SK-N-SH (cell line): ENCODE measurements at regions not wholly inside any gene's neighbourhood (a gene's known extent, or its start where the extent isn't known, plus 50 kb on each side); places are given as distances from the start of the nearest gene placed in this dataset.

ENCODE experiments used
- CTCF ChIA-PET: fragments of 300-600, 350-600 bp; formaldehyde crosslinking; extraction: SDS; loops from one replicate; lab custom pipeline; 2021; lab: Yijun Ruan, JAX
- POLR2A ChIA-PET: fragments of 350-600 bp; sonication (Branson Sonifier 250); formaldehyde crosslinking; extraction: SDS; loops from one replicate; lab custom pipeline; 2020; ENCODE audit warnings: antibody characterized with exemption, inconsistent platforms; lab: Yijun Ruan, JAX
- DNase-seq: peaks from one replicate; pipeline ENCODE4 v3.0.0; 2012
- H2AFZ ChIP-seq: fragments of 200-600 bp; sonication (generic); 2 replicates; pipeline ENCODE4 v1.8.1; 2016; ENCODE audit warnings: antibody characterized with exemption, mild to moderate bottlenecking, low read depth
- H3F3A ChIP-seq: fragments of 200-600 bp; sonication (generic); replicated peaks from 2 replicates; pipeline ENCODE3; 2016; ENCODE audit warnings: antibody characterized with exemption, mild to moderate bottlenecking; ENCODE audit not compliant: insufficient read depth
- H3K27ac ChIP-seq, 2 experiments: fragments of 200-500 bp in 1 of 2; fragments of 200-600 bp in 1 of 2; sonication (Bioruptor generic) in 1 of 2; sonication (generic), shearing (Covaris generic) in 1 of 2; 2 replicates each; pipeline versions ENCODE4 v1.5.1 to v1.6.1; 2014 to 2016; ENCODE audit warnings: low read depth in 2 of 2, inconsistent platforms in 1 of 2, low read length in 1 of 2, mild to moderate bottlenecking in 1 of 2, mixed read lengths in 1 of 2
- H3K27me3 ChIP-seq: fragments of 200-600 bp; sonication (generic), shearing (Covaris generic); 2 replicates; pipeline ENCODE4 v1.6.1; 2016; ENCODE audit warnings: mixed run types; ENCODE audit not compliant: insufficient read depth
- H3K36me3 ChIP-seq, 2 experiments: fragments of 200-500 bp in 1 of 2; fragments of 200-600 bp in 1 of 2; sonication (Bioruptor generic) in 1 of 2; sonication (generic) in 1 of 2; replicated peaks in 1 of 2; 2 replicates each; pipeline versions ENCODE3 to v1.5.1; 2014 to 2016; ENCODE audit warnings: low read length in 1 of 2, mild to moderate bottlenecking in 1 of 2; ENCODE audit not compliant: insufficient read depth in 2 of 2, control insufficient read depth in 1 of 2
- H3K4me1 ChIP-seq, 2 experiments: fragments of 200-500 bp in 1 of 2; fragments of 200-600 bp in 1 of 2; sonication (Bioruptor generic) in 1 of 2; sonication (generic), shearing (Covaris generic) in 1 of 2; 2 replicates each; pipeline versions ENCODE4 v1.5.1 to v1.6.1; 2014 to 2016; ENCODE audit warnings: low read depth in 1 of 2, low read length in 1 of 2, mixed run types in 1 of 2; ENCODE audit not compliant: insufficient read depth in 2 of 2, control insufficient read depth in 1 of 2
- H3K4me2 ChIP-seq: fragments of 200-600 bp; sonication (generic), shearing (Covaris generic); 2 replicates; pipeline ENCODE4 v1.6.1; 2017; ENCODE audit warnings: mixed run types
- H3K4me3 ChIP-seq, 2 experiments: fragments of 200-500 bp in 1 of 2; fragments of 200-600 bp in 1 of 2; sonication (Bioruptor generic) in 1 of 2; sonication (generic), shearing (Covaris generic) in 1 of 2; 2 replicates each; pipeline versions ENCODE4 v1.5.1 to v1.8.1; 2014 to 2016; ENCODE audit warnings: low read depth in 2 of 2, inconsistent platforms in 1 of 2, low read length in 1 of 2, mild to moderate bottlenecking in 1 of 2, mixed read lengths in 1 of 2, moderate library complexity in 1 of 2
- H3K79me2 ChIP-seq: fragments of 200-600 bp; sonication (generic); 2 replicates; pipeline ENCODE4 v1.8.1; 2017; ENCODE audit warnings: mild to moderate bottlenecking; ENCODE audit not compliant: insufficient read depth
- H3K9ac ChIP-seq: fragments of 200-600 bp; sonication (generic); 2 replicates; pipeline ENCODE4 v1.6.1; 2017; ENCODE audit warnings: mixed run types
- H3K9me2 ChIP-seq: fragments of 200-600 bp; sonication (generic); 2 replicates; pipeline ENCODE4 v1.6.1; 2017; ENCODE audit warnings: mixed run types
- H3K9me3 ChIP-seq: fragments of 200-600 bp; sonication (generic); 2 replicates; pipeline ENCODE4 v1.6.1; 2017; ENCODE audit warnings: mixed run types, mild to moderate bottlenecking, moderate library complexity
- H4K20me1 ChIP-seq: fragments of 200-600 bp; sonication (generic); 2 replicates; pipeline ENCODE4 v1.6.1; 2017; ENCODE audit warnings: mild to moderate bottlenecking, mixed run types; ENCODE audit not compliant: insufficient read depth
- CTCF ChIP-seq: fragments of 200-600 bp; sonication (generic); IDR thresholded peaks from 2 replicates; pipeline ENCODE4 v1.6.1; 2017; ENCODE audit warnings: antibody characterized with exemption, mild to moderate bottlenecking, moderate library complexity
- EP300 ChIP-seq, 2 experiments: IDR thresholded peaks; 2 replicates each; pipeline versions ENCODE4 v1.4.0 to v1.6.1; 2012; ENCODE audit warnings: borderline replicate concordance in 1 of 2, low read depth in 1 of 2, low read length in 1 of 2
- FOSL2 ChIP-seq: IDR thresholded peaks from 2 replicates; pipeline ENCODE4 v1.4.0; 2012; ENCODE audit warnings: low read depth, mild to moderate bottlenecking, moderate library complexity, borderline replicate concordance
- FOXJ3 ChIP-seq: sonication (generic); formaldehyde crosslinking; IDR thresholded peaks from 2 replicates; pipeline ENCODE4 v1.5.1; 2020; ENCODE audit warnings: mild to moderate bottlenecking, missing genetic modification reagents
- GATA2 ChIP-seq: sonication (generic); formaldehyde crosslinking; IDR thresholded peaks from 2 replicates; pipeline ENCODE4 v1.5.0; 2020; ENCODE audit warnings: mild to moderate bottlenecking, missing genetic modification reagents
- IRF3 ChIP-seq: fragments of 150-350 bp; IDR thresholded peaks from 2 replicates; pipeline ENCODE4 v1.6.1; 2016; ENCODE audit warnings: mild to moderate bottlenecking, low read depth, low read length
- MAX ChIP-seq: IDR thresholded peaks from 2 replicates; pipeline ENCODE4 v1.4.0; 2012; ENCODE audit warnings: low read depth
- MEF2A ChIP-seq: IDR thresholded peaks from 2 replicates; pipeline ENCODE4 v1.4.0; 2012; ENCODE audit warnings: low read depth, borderline replicate concordance
- RAD21 ChIP-seq: IDR thresholded peaks from 2 replicates; pipeline ENCODE4 v1.6.1; 2012; ENCODE audit warnings: mild to moderate bottlenecking, low read length
- REST ChIP-seq: IDR thresholded peaks from 2 replicates; pipeline ENCODE4 v1.6.1; 2012; ENCODE audit warnings: mild to moderate bottlenecking, low read depth, low read length, moderate library complexity
- SMC3 ChIP-seq: IDR thresholded peaks from 2 replicates; pipeline ENCODE4 v1.6.1; 2012; ENCODE audit warnings: low read depth, low read length, improper control_type of control experiment
- USF2 ChIP-seq: fragments of 150-350 bp; IDR thresholded peaks from 2 replicates; pipeline ENCODE4 v1.6.1; 2017; ENCODE audit warnings: antibody characterized with exemption, low read length, low read depth, borderline replicate concordance
- YY1 ChIP-seq: IDR thresholded peaks from 2 replicates; pipeline ENCODE4 v1.4.0; 2012; ENCODE audit warnings: low read depth, mild to moderate bottlenecking
- WGBS: methylation state at CpG from one replicate; pipeline ENCODE4 v1.1.6; 2017; ENCODE audit warnings: low lambda C conversion rate; 5-methylcytosine and 5-hydroxymethylcytosine counted together

- Histone ChIP-seq H3K79me2 (no peaks in the 10 kb centered on the region), H3K9me3 (no peaks in the 10 kb centered on the region), H2AFZ (no peak overlapping the region), H3F3A (peaks cover 8% of the 10 kb centered on the region), H3K9me2 (no peaks in the 10 kb centered on the region), H3K27ac (no peak overlapping the region), H3K4me3 (no peak overlapping the region), H3K9ac (no peak overlapping the region), H3K27me3 (no peaks in the 10 kb centered on the region), H3K4me1 (peaks cover 8 to 13% of the 10 kb centered on the region in 2 experiments; a peak in 3 of 4 replicates), H3K36me3 (no peaks in the 10 kb centered on the region), H4K20me1 (no peaks in the 10 kb centered on the region), H3K4me2 (no peak overlapping the region)
- peak; percentile 34 for DNase-seq
- WGBS = 92% methylated on average over 1 of the region's 1 CpG
- ChIA-PET CTCF (interaction anchor here (0.9 to 3.3 kb wide), 11 partner anchors 11 to 201 kb away, joined by 3 to 21 read pairs (median 4); partner anchors contain the start of gene HNMT), POLR2A (no interaction called here)
- no peak for TF ChIP-seq MAX
- no peak for TF ChIP-seq FOXJ3 (CRISPR knock-in tag)
- no peak for TF ChIP-seq EP300 (IDR thresholded peaks at IDR 0.05; ENCODE audit: borderline replicate concordance in 1 of 2, low read depth in 1 of 2, low read length in 1 of 2)
- no peak for TF ChIP-seq REST
- TF ChIP-seq RAD21 = peak; percentile 84
- no peak for TF ChIP-seq USF2
- no peak for TF ChIP-seq GATA2
- peak; percentile 68 for TF ChIP-seq CTCF
- TF ChIP-seq MEF2A = no peak
- no peak for TF ChIP-seq YY1
- TF ChIP-seq FOSL2 = no peak
- TF ChIP-seq SMC3 = peak; percentile 78
- TF ChIP-seq IRF3 = no peak
Observed at GRCh38 chr2:138090330-138090729, 126.1 kb downstream of the HNMT start.
